GM13976 (cell line): ENCODE measurements at regions not wholly inside any gene's neighbourhood (a gene's known extent, or its start where the extent isn't known, plus 50 kb on each side); places are given as distances from the start of the nearest gene placed in this dataset.

ENCODE experiments used
- DNase-seq: peaks from one replicate; pipeline ENCODE4 v3.0.0; 2012; ENCODE audit warnings: low spot score
- CTCF ChIP-seq: IDR thresholded peaks from 2 replicates; pipeline ENCODE4 v1.5.1; 2012; ENCODE audit warnings: borderline replicate concordance, mild to moderate bottlenecking; ENCODE audit not compliant: insufficient read depth; ENCODE audit errors: extremely low read depth, missing control alignments, control extremely low read depth
- in situ Hi-C: fragments of 300-500 bp; cut with MboI; formaldehyde crosslinking; loops from one replicate; pipeline ENCODE4 v1.12.0; 2022; ENCODE audit warnings: low sequenced_read_pairs, mixed read lengths, inconsistent platforms; ENCODE audit not compliant: unreplicated experiment

DNA sequence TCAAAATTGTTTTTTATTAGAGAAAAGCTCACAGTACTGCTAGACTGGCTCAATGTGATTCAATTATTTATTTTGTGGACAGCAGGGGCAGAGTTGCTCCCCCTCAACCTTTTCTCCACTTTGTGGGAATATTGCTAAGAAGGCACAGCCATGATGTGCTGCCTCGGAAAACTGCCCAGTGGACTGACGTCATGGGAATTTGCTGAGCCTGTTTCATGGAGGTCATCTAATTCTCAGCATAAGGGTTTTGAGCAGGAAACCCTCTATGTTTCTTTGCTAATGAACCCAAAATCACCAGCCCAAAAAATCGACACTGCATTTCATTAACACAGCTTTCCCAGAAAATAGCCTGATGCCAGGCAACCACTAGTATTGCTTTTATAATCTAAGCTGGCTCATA lies 228.8 kb upstream of the FAM3C start:
- DNase-seq, result no peak
- in situ Hi-C loops, result no loop called here
- no peak for TF ChIP-seq CTCF

- in situ Hi-C loops, result no loop called here
- no peak for DNase-seq
- no peak for TF ChIP-seq CTCF
Observed at GRCh38 chr7:121623130-121623872, 227.2 kb upstream of the FAM3C start.

GRCh38 chr7:121621937-121622336 lies 225.8 kb upstream of the FAM3C start:
- no peak for DNase-seq
- no peak for TF ChIP-seq CTCF
- in situ Hi-C loops, result no loop called here

DNA sequence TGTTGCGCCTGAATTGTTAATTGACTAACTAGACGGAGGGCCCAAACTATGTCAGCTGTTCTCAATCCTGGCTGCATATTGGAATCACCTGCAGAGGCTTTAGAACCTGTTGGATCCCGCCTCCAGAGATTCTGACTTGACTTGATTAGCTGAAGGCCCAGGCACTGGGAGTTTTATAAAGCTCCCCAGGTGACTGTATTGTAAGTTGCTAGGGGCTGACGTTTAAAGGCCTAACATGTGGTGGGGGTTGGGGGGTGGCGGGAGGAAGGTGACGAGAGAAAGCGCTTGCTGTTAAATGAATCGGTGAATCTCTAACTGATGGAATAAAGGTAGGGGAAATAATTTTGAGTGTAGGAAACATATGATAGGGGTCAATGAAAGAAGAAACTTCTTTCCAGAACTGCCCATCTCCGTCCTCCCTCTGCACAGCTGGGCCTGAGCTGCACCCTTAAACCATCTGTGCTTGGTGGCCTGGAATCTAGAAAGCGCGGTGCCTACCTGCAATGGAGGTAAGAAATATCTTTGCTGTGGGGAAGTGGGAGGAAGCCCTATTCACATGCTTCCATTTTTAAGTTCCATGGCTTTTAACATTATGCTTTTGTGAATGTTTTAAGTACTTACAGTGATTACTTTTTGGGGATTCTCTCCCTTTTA lies 225.0 kb upstream of the FAM3C start:
- TF ChIP-seq CTCF, result no peak
- DNase-seq, result no peak
- in situ Hi-C loops, result no loop called here

- TF ChIP-seq CTCF, result no peak
- DNase-seq, result no peak
- in situ Hi-C loops, result no loop called here
Observed at GRCh38 chr7:121620206-121620605, 224.1 kb upstream of the FAM3C start.

- in situ Hi-C loops, result no loop called here
- no peak for TF ChIP-seq CTCF
Observed at GRCh38 chr7:121618182-121618581, 222.1 kb upstream of the FAM3C start.

More at GRCh38 chr7:121618182-121618581, 222.1 kb upstream of the FAM3C start:
- DNase-seq, result no peak
